Transverse colon (tissue), 4 donors: ENCODE measurements at regions not wholly inside any gene's neighbourhood (a gene's known extent, or its start where the extent isn't known, plus 50 kb on each side); places are given as distances from the start of the nearest gene placed in this dataset.

ENCODE experiments used
- EP300 ChIP-seq: sonication (generic); formaldehyde crosslinking; IDR thresholded peaks from one replicate; pipeline ENCODE4 v1.6.1; 2017; ENCODE audit warnings: antibody characterized with exemption, low read depth
- POLR2AphosphoS5 ChIP-seq, 3 donors: sonication (generic); formaldehyde crosslinking; IDR thresholded peaks; one replicate each; pipeline ENCODE4 v1.6.1; 2016; ENCODE audit warnings: antibody characterized with exemption in 3 of 3
- TF ChIP-seq, protein P1 (sequence below), 5 experiments: fragments of 200-600 bp in 3 of 5; fragments of 450-650 bp in 2 of 5; sonication (generic) in 3 of 5; IDR thresholded peaks; 1 replicate in 2 of 5; 2 replicates in 3 of 5; pipeline ENCODE4 v1.5.1; 2016 to 2017; ENCODE audit warnings: antibody characterized with exemption in 5 of 5, inconsistent platforms in 3 of 5, mild to moderate bottlenecking in 2 of 5, moderate library complexity in 1 of 5

DNA sequence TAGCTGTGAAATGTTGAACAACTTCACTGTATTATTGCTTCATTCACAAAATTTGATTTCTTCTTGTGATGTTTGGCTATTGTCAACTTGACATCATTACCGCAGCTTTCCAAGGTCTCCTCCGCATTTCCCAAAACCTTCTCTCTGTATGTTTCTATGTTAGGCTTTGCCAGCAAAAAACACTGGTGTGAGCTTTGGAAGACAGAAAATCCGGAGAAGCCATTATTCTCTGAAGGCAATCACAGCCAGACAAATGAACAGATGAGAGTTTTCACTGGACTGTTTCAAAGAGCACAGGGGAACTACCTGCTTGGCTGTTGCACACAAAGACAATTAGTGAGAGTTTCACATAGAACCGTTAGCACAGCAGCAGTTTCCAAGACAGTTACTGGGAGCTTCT, 609.6 kb downstream of the BRINP3 start:
- TF ChIP-seq, protein P1, sequence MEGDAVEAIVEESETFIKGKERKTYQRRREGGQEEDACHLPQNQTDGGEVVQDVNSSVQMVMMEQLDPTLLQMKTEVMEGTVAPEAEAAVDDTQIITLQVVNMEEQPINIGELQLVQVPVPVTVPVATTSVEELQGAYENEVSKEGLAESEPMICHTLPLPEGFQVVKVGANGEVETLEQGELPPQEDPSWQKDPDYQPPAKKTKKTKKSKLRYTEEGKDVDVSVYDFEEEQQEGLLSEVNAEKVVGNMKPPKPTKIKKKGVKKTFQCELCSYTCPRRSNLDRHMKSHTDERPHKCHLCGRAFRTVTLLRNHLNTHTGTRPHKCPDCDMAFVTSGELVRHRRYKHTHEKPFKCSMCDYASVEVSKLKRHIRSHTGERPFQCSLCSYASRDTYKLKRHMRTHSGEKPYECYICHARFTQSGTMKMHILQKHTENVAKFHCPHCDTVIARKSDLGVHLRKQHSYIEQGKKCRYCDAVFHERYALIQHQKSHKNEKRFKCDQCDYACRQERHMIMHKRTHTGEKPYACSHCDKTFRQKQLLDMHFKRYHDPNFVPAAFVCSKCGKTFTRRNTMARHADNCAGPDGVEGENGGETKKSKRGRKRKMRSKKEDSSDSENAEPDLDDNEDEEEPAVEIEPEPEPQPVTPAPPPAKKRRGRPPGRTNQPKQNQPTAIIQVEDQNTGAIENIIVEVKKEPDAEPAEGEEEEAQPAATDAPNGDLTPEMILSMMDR (IDR thresholded peaks at IDR 0.05), result no peak
- no peak for TF ChIP-seq EP300
- no peak for TF ChIP-seq POLR2AphosphoS5 (IDR thresholded peaks at IDR 0.05)
